TTC549 (cell line): ENCODE measurements at regions not wholly inside any gene's neighbourhood (a gene's known extent, or its start where the extent isn't known, plus 50 kb on each side); places are given as distances from the start of the nearest gene placed in this dataset.
A peak's percentile ranks its signal among the peaks of the same experiment; 100 is the strongest.

ENCODE experiments used
- FAIRE-seq: peaks from 2 replicates; lab custom pipeline; 2012; peaks lifted over from hg19 to GRCh38; lab: Jason Lieb, UNC

DNA sequence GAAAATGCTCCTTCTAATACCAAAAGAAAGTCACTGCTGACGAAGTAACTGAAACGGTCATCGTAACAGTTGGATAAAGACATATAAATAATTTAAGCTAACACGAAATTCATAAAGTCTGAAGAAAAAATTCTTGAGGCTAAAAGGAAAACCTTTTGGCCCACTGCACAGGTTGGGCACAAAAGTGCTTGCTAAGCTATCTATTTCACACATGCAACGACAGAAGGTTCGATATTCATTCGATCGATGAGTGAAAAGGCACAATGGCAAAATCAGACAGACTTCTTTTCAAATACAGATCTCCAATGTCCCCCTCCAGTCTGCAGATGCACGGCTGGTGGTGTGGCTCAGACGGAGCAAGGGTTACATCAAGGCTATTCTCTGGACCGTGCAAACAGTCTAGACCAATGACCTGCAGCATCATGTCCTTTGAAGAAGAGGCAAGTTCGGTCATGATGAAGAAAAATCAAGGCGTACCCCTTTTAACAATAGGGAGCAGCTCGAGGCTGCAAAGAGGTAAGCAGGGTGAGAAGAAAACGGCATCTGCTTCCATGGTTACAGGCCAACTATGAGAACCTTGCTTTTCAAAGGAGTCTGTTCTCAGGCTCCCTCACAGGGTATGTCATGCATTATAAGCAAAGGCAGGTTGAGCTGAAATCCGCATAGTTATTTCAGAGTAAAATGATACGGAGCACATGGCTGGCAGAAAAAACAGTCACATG, 579.6 kb downstream of the USP25 start:
- FAIRE-seq: no peak

DNA sequence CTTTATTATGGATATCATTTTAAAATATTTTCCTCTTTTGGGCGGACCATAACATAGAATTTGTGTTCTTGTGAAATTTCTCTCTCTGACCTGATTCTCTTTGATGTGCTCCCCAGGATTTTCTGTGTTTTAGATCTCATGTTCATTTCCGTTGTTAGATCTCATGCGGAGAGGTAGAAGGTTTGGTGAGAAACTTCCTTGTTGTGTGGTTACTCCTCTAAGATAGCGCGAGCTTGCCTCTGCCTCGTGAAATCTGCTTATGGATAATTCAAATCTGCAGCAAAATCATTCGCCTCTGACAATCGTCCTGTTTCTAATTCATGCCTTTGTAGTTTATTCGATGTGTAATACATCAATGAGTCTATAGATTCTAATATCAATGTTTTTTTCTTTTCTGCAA, 580.4 kb downstream of the USP25 start:
- FAIRE-seq: no peak

DNA sequence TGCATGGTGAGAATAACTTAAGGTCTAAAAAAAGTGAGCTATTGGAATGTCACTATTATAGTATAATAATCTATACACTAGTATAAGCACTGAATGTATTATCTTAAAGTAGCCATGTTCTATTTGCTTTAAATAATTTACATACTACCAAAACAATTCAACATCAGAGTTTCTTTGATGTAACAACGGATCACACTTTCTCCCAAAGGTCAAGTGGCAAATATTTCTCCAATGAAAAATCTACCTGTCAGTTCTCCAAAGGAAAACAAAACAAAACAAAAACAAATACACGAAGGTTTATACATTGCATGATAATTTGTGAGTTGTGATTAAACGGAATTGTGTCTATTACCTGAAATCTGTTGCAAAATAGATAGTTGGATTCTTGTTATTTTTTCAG, 581.4 kb downstream of the USP25 start:
- no peak for FAIRE-seq

DNA sequence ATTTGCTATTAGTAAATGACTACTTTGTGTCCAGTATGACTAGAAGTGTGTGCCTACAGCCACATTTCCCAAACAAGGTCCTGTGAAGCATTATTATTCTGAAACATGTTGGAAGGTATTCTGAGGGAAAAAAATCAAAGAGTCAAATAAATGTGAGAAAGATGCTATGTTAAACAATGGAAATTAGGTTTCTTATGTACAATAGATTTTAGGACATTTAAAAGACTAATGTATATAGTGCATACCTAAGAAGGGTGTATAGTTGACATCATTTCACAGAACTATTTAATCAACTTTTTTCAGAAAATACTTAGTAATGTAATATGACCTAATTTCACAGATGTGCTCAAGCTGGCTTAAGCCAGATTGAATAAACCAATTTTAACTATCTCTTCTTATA, 582.5 kb downstream of the USP25 start:
- peak; percentile 26 for FAIRE-seq

DNA sequence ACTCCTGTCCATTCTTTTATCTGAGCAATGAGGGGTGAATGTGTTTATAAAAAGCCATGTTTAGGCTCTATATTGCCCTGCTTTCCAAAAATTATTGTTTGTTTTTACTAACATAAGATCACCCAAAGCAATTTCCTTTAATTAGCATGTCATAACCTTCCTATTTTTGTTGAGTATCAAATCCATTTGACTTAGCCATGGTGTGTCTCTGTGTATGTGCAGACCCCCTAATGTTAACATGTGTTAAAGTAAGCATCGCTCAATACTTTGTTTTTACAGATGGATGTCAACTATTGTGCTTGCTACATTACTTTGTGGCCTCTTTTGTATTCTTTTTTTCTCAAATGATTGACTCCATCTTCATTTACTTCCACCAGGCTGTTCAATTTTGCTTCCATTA, 585.4 kb downstream of the USP25 start:
- no peak for FAIRE-seq

DNA sequence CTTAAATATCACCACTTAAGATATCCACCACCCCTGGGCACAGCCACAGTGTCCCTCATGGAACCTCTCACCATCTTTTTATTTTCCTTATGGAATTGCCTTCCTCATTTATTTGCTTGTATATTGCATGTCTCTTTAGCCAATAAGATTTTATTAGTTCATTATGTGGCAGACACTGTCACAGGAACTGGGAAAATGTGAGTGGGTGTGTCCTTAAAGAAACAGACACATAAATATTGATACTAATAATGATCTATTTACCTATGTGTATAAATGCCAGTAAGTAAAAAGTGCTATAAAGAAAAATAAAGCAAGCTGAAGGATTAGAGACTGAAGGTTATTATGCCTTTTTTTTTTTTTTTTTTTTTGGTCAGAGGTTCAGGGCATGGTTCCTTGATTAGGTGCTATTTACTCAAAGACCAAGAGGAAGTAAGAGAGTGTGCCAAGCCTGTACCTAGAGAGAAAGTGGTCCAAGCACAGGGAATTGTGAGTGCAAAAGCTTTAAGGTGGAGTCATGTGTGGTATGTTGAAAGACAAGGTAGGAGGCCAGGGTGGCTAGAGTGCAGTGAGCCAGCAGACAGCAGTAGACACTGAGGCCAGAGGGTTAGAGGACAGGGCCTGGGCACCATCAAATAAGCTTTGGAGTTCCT, 589.0 kb downstream of the USP25 start:
- no peak for FAIRE-seq

DNA sequence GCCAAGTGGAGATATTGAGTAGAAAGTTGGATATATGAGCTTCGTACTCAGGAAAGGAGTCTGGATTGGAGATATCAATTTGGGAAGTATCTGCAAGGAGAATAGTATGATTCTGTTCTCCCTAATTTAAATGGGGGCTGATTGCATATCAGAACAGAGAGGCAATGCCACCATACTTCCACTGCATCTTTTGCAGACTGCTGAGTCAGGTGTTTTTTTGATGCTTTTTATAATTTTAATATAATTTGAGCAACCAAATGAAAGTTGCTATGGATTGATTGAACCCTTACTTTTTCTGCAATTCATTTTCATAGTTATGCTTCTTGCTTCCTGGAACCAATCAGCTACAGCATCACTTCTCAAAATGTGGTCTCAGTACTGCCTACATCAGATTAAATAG, 590.3 kb downstream of the USP25 start:
- FAIRE-seq: no peak

DNA sequence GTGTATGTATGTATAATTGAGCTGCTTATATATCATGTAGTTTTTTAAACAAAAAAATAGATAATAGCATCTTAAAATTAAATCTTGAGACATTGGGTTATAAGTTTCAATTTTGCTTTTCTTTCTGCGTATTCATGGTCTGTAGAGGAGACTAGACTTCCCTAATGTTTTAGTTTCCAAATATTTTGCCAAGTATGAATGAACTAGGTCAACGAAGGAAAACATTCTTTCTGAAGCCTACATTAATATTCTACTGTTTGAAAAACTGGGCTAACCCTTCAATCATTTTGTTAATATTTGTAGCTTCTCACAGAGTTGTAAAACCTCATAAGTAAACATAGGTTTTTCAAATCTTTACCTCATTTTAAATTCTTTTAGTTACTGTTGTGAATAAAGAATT, 592.7 kb downstream of the USP25 start:
- FAIRE-seq: peak; percentile 81

DNA sequence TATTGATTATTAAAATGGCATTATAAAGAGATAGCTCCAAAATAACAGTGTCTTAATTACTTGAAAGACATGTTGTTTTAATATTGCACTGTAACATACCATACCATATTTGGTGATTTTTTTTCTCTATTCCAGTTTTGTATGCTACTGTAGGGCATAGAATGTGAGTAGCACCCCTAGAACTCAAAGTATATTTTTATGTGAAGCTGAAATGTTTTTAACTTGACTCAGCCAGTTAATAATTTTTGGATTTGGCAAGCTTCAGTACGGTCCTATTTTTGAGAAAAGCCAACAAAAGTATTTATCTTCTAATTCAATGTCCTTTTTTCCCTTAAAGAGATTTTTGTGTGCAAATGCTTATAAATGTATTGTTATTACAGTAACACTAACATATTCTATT, 593.8 kb downstream of the USP25 start:
- FAIRE-seq: peak; percentile 53

DNA sequence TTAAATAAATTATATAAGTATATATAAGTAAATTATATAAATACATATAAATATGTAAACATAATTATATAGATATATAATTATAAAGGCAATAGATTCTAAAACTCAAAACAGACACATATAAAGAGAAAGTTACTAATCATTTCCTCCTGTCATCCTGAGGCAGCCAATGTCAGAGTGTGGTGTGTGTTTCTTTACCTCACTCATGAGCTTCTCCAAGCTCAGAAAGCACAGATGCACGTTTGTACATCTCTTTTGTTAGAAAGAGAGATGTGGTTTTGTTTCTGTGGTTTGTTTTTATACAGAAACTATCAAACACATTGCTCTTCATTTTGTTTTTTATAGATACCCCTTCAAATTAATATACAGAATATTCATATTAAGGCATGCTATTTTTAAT, 594.8 kb downstream of the USP25 start:
- no peak for FAIRE-seq

DNA sequence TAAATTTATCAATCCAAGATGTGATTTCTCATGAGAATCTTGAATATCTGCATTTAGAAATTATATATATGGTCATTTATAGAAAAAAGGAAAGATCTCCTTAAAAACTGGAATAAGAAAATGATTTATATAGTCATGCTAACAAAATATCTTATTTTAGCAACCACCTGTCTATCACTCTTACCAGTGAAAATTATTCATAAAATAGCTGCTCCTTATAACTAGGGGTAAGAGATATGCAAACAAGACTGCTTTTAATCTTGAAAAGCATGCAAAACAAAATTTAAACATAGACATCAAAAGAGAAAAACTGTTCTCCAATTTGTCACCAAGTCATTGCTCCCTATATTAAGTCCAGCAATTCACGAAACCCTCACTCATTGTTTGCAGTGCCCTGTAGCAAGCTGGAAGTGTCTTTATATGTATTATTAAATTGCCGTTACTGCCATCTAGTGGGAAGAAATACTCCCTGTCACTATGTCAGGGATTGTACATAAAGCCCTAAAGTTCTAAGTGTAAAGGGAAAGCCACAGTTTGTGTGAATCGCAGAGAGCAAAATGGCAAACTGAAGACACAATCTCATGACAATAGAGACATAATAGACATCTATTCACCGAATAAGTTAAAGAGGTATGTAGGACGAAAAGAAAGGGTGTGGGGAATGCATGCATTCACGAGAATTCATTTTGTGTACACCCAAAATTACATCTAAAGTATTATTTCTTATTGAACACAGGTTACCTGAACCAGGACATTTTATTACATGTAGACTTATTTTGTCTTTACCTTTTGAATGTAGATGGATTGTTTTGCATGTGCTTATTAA, 600.5 kb downstream of the USP25 start:
- peak; percentile 99 for FAIRE-seq

DNA sequence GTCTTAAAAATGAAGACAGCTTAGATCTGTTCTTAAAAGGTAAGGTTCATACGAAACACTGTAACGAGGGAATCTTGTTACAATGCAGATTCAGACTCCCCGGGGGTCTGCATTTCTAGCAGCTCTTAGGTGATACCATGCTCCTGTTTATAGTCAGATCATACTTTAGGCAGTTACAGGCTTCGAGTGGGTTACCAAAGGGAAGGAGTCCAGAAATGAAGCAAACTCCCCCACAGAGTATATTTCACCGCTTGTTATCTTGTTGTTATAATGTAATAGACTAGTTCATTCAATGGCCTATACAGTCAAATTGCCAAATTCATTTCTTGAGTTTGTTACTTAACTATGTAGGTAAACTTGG, 601.1 kb downstream of the USP25 start:
- FAIRE-seq: no peak

DNA sequence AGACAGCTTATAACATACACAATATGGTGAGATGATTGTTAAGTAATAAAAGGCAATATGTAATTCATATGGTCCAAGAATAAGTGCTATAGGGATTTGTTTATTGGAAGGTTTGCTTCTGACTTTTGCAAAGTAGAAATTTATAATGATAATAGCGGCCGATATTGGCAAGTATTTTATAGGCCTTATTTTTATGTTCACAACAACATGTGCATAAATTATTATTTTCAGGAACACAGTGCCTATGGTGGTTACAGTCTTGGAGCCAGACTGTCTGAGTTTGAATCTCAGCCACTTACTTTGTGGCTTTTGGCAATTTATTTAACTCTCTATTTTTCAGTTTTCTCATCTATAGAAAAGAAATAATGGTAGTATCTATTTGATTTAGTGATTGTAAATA, 607.5 kb downstream of the USP25 start:
- FAIRE-seq: no peak

DNA sequence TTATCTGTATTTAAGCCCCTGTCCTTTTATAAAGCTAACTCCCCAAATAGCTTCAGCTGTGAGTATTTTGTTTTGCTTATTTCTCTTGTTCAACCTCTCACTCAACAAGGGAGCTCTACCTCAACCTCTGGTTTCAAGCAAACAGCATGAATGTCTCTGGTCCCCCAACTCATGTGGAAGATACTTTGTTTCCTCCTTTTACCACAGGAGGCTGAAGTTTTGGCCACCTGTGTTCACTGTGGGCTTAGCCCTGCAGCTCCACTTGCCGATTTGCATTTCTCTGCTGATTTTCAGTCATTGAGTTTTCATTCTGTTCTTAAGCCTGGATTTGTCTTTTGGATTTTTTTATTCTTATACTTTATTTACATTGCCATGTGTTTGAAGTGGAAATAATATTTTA, 613.1 kb downstream of the USP25 start:
- no peak for FAIRE-seq

DNA sequence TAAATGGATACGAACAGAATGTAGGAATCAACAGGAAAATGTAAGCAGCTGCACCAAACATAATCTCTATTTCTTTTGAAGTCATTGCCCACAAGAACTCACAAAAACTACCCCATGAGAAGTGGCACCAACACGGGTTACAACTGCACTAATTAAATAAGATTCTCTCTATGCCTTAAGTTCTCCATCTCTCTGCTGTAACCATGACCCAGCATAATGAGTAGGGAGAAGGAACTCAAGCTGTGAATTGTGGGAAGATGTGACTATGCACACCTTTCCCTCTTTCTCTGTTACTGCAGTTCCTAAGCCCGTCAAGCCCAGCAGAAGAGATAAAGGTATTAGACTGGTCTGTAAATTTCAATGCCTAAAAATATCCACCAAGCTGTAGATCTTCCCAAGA, 614.0 kb downstream of the USP25 start:
- no peak for FAIRE-seq

DNA sequence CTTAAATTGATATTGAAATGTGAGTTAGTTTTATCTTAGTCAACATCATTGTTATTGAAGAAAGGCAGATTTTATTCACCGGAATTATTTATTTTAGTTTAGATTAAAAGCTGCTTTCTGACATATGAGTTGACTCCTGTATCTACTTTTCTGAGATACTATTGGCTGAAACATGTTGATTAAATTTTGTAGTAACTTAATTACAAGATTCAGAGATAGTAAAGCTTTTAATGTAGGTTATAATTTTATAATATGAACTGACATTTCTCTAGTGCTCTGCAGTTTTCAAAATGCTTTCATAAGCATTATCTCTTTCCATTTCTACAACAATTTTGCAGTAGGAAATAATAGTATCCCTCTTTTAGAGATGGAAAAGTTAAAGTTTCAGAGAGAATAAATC, 616.0 kb downstream of the USP25 start:
- FAIRE-seq: no peak

DNA sequence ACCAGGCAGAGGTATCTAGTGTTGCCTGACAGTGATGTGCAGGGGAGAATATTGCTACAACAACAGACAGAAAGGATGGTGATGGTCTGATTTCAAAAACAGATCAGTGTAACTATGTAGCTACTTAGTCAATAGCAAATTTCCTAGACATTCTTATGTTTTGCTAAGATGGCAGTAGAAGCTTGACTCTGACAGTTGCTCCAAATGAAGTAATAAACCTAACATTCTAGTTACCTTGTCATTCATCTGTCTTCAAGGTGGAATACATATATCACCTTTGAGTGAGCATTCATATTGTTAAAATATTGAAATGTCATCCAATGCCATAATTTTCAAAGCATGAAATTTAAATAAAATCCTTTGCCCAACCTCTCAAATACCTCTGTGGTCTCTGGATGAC, 617.4 kb downstream of the USP25 start:
- FAIRE-seq: no peak

DNA sequence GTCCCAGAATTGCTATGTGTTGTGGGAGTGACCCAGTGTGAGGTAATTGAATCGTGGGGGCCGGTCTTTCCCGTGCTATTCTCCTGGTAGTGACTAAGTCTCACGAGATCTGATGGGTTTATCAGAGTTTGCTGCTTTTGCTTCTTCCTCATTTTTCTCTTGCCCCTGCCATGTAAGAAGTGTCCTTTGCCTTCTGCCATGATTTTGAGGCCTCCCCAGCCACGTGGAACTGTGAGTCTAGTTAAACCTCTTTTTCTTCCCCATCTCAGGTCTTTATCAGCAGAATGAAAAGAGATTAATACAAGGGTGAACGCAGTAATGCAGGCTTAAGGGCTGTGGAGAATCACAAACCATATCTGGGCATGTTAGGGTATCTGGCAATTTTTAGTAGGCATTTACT, 624.0 kb downstream of the USP25 start:
- no peak for FAIRE-seq

DNA sequence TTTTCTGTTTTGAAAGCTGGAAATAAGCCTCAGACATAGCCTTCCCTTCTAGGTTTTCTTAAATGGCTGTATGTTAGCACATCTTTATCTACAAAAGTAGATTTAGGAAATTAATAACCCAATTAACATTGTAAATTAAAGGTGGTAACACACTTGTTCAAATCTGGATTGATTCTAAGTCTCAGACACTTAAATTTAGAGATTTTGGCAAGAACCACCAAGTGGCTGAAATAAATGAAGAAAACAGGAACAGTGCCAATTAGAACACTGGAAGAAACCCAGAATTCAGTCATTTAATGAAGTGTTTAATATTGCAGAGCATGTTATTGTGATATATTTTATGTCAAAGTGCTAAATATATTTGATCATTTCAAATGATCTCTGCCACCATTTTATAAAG, 628.2 kb downstream of the USP25 start:
- FAIRE-seq: no peak

DNA sequence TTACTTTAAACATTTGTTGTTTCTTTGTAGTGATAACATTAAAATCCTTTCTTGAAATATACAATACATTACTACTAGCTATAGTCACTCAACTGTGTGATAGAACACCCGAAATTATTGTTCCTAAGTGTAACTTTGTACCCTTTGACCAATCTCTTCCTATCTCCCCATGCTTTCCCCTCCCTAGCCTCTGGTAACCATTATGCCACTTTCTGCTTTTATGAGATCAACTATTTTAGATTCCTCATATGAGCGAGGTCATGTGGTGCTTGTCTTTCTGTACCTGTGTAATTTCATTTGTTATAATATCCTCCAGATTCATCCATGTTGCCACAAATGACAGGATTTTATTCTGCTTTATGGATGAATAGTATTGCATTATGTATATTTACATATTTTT, 629.0 kb downstream of the USP25 start:
- FAIRE-seq: no peak

DNA sequence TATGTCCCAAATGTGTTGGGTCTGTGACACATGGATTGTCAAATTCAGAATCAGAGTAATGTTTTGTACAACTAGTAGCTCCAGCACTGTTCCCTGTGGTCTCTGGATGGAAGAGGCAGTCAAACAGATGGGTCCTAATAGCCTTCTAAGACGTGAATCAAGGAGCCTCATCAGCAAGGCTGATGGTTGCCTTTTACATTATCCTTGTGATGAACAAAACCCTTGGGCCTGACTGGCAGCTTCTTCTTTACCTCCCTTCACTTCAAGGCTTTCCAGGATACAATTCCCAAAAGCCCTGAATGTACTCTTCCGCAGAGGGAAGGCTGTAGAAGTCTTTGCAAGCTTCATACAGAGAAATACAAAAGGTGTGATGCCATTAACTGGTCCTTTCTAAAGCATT, 633.3 kb downstream of the USP25 start:
- FAIRE-seq: no peak

DNA sequence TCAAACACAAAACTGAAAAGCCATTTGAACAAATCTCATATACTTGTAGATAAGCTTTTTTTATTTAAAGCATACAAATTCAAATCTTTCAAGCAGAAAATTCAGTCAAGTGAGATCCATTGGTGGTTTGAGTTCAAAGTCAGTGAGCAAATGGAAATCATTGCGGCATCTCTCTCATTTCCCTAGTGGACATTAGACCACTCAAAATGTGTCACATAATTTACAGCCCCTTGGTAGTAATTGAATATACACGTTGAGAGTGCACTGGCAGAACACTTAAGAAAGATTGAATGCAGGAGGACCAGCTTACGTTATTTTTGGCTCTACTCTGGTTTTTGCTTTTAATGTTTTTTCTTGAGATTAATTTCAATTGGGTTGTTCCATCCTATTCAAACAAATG, 633.7 kb downstream of the USP25 start:
- FAIRE-seq: no peak

DNA sequence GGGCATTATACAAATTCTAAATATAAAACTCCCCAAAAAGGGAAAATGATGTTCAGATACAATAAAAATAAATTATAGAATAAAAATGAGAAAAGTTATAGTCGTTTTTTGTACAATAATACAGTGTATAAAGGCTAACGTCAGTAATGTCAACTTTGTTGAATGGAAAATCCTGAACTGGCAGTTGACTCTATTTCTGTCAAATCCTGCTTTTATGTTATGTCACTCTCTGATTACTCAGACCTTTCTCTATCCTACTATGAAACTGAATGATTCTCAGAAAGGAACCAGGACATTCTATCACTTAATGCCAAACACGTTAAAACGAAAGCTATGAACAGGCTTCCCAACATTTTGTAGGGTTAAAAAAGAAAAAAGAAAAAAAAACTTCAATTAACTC, 636.4 kb downstream of the USP25 start:
- FAIRE-seq: no peak

DNA sequence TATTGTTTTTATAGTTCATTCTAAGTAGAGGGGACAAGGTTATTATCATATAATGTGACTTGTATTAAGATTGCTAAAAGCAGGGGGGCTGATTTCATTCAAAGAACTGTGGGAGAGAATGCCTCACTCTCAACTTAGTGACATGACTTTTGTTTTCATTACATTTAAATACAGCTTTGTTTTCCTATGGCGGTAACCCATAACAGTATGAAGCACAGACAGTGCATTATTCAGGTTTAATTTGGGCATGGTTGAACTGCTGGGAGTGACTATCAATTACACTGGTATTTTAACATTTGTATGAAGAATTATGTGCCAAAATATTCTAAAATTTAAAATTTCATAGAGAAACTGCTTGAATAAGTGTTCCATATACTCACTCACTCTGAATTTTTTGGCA, 637.3 kb downstream of the USP25 start:
- no peak for FAIRE-seq
